Activated naive CD4-positive, alpha-beta T cell treated with Interleukin-2 at 50 U/mL for 16 hours (primary cell): ENCODE measurements at regions not wholly inside any gene's neighbourhood (a gene's known extent, or its start where the extent isn't known, plus 50 kb on each side); places are given as distances from the start of the nearest gene placed in this dataset.
"Not testable (repeated sequence)": the region's sequence is repeated elsewhere in the genome, so short reads cannot be mapped to it uniquely, and the experiment has no call there.

Experiments used
- DNase-seq: peaks from one replicate; pipeline ENCODE4 v3.0.0-alpha.2; 2020

GRCh38 chr7:6991686-6992085, 165.6 kb upstream of the CCZ1B start:
- DNase-seq, result not testable (repeated sequence)

GRCh38 chr7:6992133-6992532, 166.1 kb upstream of the CCZ1B start:
- DNase-seq, result not testable (repeated sequence)

- not testable (repeated sequence) for DNase-seq
Observed at GRCh38 chr7:6995026-6995425, 169.0 kb upstream of the CCZ1B start.

- DNase-seq, result not testable (repeated sequence)
Observed at GRCh38 chr7:6995493-6996289, 169.6 kb upstream of the CCZ1B start.

- DNase-seq, result not testable (repeated sequence)
Observed at GRCh38 chr7:6999067-6999666, 173.1 kb upstream of the CCZ1B start.

GRCh38 chr7:7002418-7003062, 176.5 kb upstream of the CCZ1B start:
- no peak for DNase-seq

GRCh38 chr7:7005303-7005702, 177.0 kb upstream of the C1GALT1 start:
- no peak for DNase-seq

- not testable (repeated sequence) for DNase-seq
Observed at GRCh38 chr7:7005949-7006348, 176.4 kb upstream of the C1GALT1 start.

GRCh38 chr7:7011241-7011640, 171.1 kb upstream of the C1GALT1 start:
- DNase-seq, result not testable (repeated sequence)

- not testable (repeated sequence) for DNase-seq
Observed at GRCh38 chr7:7011751-7012150, 170.6 kb upstream of the C1GALT1 start.

- DNase-seq, result no peak
Observed at GRCh38 chr7:7014827-7015595, 167.3 kb upstream of the C1GALT1 start.

GRCh38 chr7:7017707-7018280, 164.6 kb upstream of the C1GALT1 start:
- DNase-seq, result no peak

GRCh38 chr7:7018290-7018689, 164.1 kb upstream of the C1GALT1 start:
- no peak for DNase-seq

GRCh38 chr7:7032221-7032620, 150.1 kb upstream of the C1GALT1 start:
- no peak for DNase-seq

- no peak for DNase-seq
Observed at GRCh38 chr7:7035851-7036250, 146.5 kb upstream of the C1GALT1 start.

- DNase-seq, result not testable (repeated sequence)
Observed at GRCh38 chr7:7042286-7042893, 140.0 kb upstream of the C1GALT1 start.

- DNase-seq, result no peak
Observed at GRCh38 chr7:7044806-7045205, 137.5 kb upstream of the C1GALT1 start.

- DNase-seq, result no peak
Observed at GRCh38 chr7:7048213-7048612, 134.1 kb upstream of the C1GALT1 start.

- DNase-seq, result no peak
Observed at GRCh38 chr7:7051206-7051877, 131.0 kb upstream of the C1GALT1 start.

- no peak for DNase-seq
Observed at GRCh38 chr7:7054252-7054830, 128.0 kb upstream of the C1GALT1 start.
